ENCODE measurements at regions not wholly inside any gene's neighbourhood (a gene's known extent, or its start where the extent isn't known, plus 50 kb on each side); places are given as distances from the start of the nearest gene placed in this dataset.

- TF ChIP-seq HDGF (IDR thresholded peaks at IDR 0.05; ENCODE audit: borderline replicate concordance) (no peak), FOXK2 (IDR thresholded peaks at IDR 0.05) (no peak), ELF4 (IDR thresholded peaks at IDR 0.05) (no peak)
Measured at GRCh38 chr2:176760439-176760838, 452.2 kb upstream of the HNRNPA3 start.

All from HEK293T (cell line).